ENCODE measurements at regions not wholly inside any gene's neighbourhood (a gene's known extent, or its start where the extent isn't known, plus 50 kb on each side); places are given as distances from the start of the nearest gene placed in this dataset.

DNA sequence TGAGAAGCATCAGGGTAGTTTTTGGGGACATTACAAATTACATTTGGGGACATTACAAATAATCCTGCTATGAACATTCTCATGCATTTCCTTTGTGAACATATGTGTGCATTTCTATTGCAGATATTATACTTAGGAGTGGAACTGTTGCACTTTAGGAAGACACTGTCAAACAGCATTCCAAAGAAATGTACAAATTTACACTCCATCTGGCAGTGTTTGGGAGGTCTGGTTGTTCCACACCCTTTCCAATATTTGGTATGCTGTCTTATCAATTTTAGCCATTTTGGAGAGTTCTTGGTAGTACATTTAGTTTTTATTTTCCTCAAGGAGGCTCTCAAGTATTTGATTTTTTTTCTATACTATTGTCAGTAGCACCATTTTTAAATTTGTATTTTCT is 419.1 kb upstream of the ARHGEF26 start:
- H3K9ac ChIP-seq (ENCODE audit: low read depth, low read length, poor library complexity), result no peak overlapping the region
- no peak overlapping the region for H2BK15ac ChIP-seq (ENCODE audit: low read length)
- no peak overlapping the region for H2BK5ac ChIP-seq (ENCODE audit: low read length)
- H4K8ac ChIP-seq (ENCODE audit: low read depth, low read length), result no peak overlapping the region
- H3K18ac ChIP-seq (ENCODE audit: low read length), result no peak overlapping the region
- peaks cover 2% of the 10 kb centered on the region in 2 donors for H3K4me1 ChIP-seq (ENCODE audit: control insufficient read depth in 2 of 2, insufficient read depth in 1 of 2, low read depth in 1 of 2, low read length in 2 of 2)
- no peak overlapping the region for H2AK5ac ChIP-seq (ENCODE audit: low read depth, low read length)
- H3K27me3 ChIP-seq (ENCODE audit: control insufficient read depth in 3 of 3, insufficient read depth in 3 of 3, low read depth in 1 of 3, low read length in 3 of 3), result no peaks in the 10 kb centered on the region
- DNase-seq (ENCODE audit: low spot score), result no peak
- H2BK12ac ChIP-seq (ENCODE audit: low read length), result no peak overlapping the region
- no peak overlapping the region for H2AFZ ChIP-seq (ENCODE audit: low read length)
- no peak overlapping the region for H3K14ac ChIP-seq (ENCODE audit: low read length)
- H4K91ac ChIP-seq (ENCODE audit: low read depth, low read length, poor library complexity), result no peak overlapping the region
- no peaks in the 10 kb centered on the region for H3K79me1 ChIP-seq (ENCODE audit: low read depth, low read length)
- no peak overlapping the region for H3K4me2 ChIP-seq (ENCODE audit: insufficient read depth, low read length, poor library complexity, severe bottlenecking)
- H3K4me3 ChIP-seq (ENCODE audit: low read length in 2 of 2), result no peak overlapping the region
- H3K9me3 ChIP-seq (replicated peaks in 1 of 2; ENCODE audit: control insufficient read depth in 2 of 2, insufficient read depth in 1 of 2, low read depth in 1 of 2, low read length in 2 of 2), result peaks cover 0 to 4% of the 10 kb centered on the region in 2 donors
- H3K4ac ChIP-seq (ENCODE audit: low read length), result no peak overlapping the region
- no peaks in the 10 kb centered on the region for H3K36me3 ChIP-seq (replicated peaks in 1 of 2; ENCODE audit: control insufficient read depth in 2 of 2, insufficient read depth in 2 of 2, low read length in 2 of 2)
- H3K23ac ChIP-seq (ENCODE audit: low read depth, low read length, poor library complexity), result no peak overlapping the region
- no peak overlapping the region for H2BK120ac ChIP-seq (ENCODE audit: low read depth, low read length)
- no peak overlapping the region for H3K27ac ChIP-seq (replicated peaks; ENCODE audit: low read length)

DNA sequence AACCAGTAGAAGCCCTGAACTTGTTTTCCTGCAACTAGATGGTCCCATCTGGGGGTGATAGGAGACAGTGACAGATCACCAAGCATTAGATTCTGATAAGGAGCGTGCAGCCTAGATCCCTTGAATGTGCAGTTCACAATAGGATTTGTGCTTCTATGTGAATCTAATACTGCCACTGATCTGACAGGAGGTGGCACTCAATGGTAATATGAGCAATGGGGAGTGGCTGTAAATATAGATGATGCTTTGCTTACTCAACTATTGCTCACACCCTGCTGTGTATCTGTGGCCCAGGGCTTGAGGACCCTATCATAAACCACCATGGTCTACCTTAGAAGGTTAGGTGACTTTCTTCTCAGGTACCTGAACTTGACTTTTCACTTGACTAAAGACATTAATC is 417.1 kb upstream of the ARHGEF26 start:
- H3K27ac ChIP-seq (replicated peaks; ENCODE audit: low read length), result no peak overlapping the region
- no peak overlapping the region for H3K14ac ChIP-seq (ENCODE audit: low read length)
- peaks cover 2 to 4% of the 10 kb centered on the region in 2 donors for H3K4me1 ChIP-seq (ENCODE audit: control insufficient read depth in 2 of 2, insufficient read depth in 1 of 2, low read depth in 1 of 2, low read length in 2 of 2)
- no peak overlapping the region for H3K4me2 ChIP-seq (ENCODE audit: insufficient read depth, low read length, poor library complexity, severe bottlenecking)
- H3K4me3 ChIP-seq (ENCODE audit: low read length in 2 of 2), result no peak overlapping the region
- H2BK12ac ChIP-seq (ENCODE audit: low read length), result no peak overlapping the region
- no peaks in the 10 kb centered on the region for H3K79me1 ChIP-seq (ENCODE audit: low read depth, low read length)
- H3K23ac ChIP-seq (ENCODE audit: low read depth, low read length, poor library complexity), result no peak overlapping the region
- H3K18ac ChIP-seq (ENCODE audit: low read length), result no peak overlapping the region
- no peak overlapping the region for H4K91ac ChIP-seq (ENCODE audit: low read depth, low read length, poor library complexity)
- no peak for DNase-seq (ENCODE audit: low spot score)
- H3K27me3 ChIP-seq (ENCODE audit: control insufficient read depth in 3 of 3, insufficient read depth in 3 of 3, low read depth in 1 of 3, low read length in 3 of 3), result no peaks in the 10 kb centered on the region
- no peak overlapping the region for H2BK5ac ChIP-seq (ENCODE audit: low read length)
- H4K8ac ChIP-seq (ENCODE audit: low read depth, low read length), result no peak overlapping the region
- no peak overlapping the region for H2AFZ ChIP-seq (ENCODE audit: low read length)
- H3K9ac ChIP-seq (ENCODE audit: low read depth, low read length, poor library complexity), result no peak overlapping the region
- no peak overlapping the region for H2AK5ac ChIP-seq (ENCODE audit: low read depth, low read length)
- WGBS, 2 donors (ENCODE audit: extremely low coverage in 2 of 2, insufficient read length in 2 of 2, insufficient replicate concordance in 1 of 2), result no CpG with 5 or more reads among the region's 1 CpG
- H2BK120ac ChIP-seq (ENCODE audit: low read depth, low read length), result no peak overlapping the region
- no peak overlapping the region for H2BK15ac ChIP-seq (ENCODE audit: low read length)
- H3K4ac ChIP-seq (ENCODE audit: low read length), result no peak overlapping the region
- H3K9me3 ChIP-seq (replicated peaks in 1 of 2; ENCODE audit: control insufficient read depth in 2 of 2, insufficient read depth in 1 of 2, low read depth in 1 of 2, low read length in 2 of 2), result peaks cover 0 to 4% of the 10 kb centered on the region in 2 donors
- H3K36me3 ChIP-seq (replicated peaks in 1 of 2; ENCODE audit: control insufficient read depth in 2 of 2, insufficient read depth in 2 of 2, low read length in 2 of 2), result no peaks in the 10 kb centered on the region

GRCh38 chr3:153706706-153707105 is 414.5 kb upstream of the ARHGEF26 start:
- peaks cover 2 to 4% of the 10 kb centered on the region in 2 donors for H3K4me1 ChIP-seq (ENCODE audit: control insufficient read depth in 2 of 2, insufficient read depth in 1 of 2, low read depth in 1 of 2, low read length in 2 of 2)
- no peak overlapping the region for H2BK12ac ChIP-seq (ENCODE audit: low read length)
- H3K14ac ChIP-seq (ENCODE audit: low read length), result no peak overlapping the region
- no peak overlapping the region for H4K91ac ChIP-seq (ENCODE audit: low read depth, low read length, poor library complexity)
- H3K4me2 ChIP-seq (ENCODE audit: insufficient read depth, low read length, poor library complexity, severe bottlenecking), result no peak overlapping the region
- H3K9ac ChIP-seq (ENCODE audit: low read depth, low read length, poor library complexity), result no peak overlapping the region
- H2AFZ ChIP-seq (ENCODE audit: low read length), result no peak overlapping the region
- no peak overlapping the region for H3K4ac ChIP-seq (ENCODE audit: low read length)
- no peak overlapping the region for H3K23ac ChIP-seq (ENCODE audit: low read depth, low read length, poor library complexity)
- no peak overlapping the region for H3K4me3 ChIP-seq (ENCODE audit: low read length in 2 of 2)
- H2BK5ac ChIP-seq (ENCODE audit: low read length), result no peak overlapping the region
- H2BK120ac ChIP-seq (ENCODE audit: low read depth, low read length), result no peak overlapping the region
- H3K27me3 ChIP-seq (ENCODE audit: control insufficient read depth in 3 of 3, insufficient read depth in 3 of 3, low read depth in 1 of 3, low read length in 3 of 3), result no peaks in the 10 kb centered on the region
- no peak overlapping the region for H3K27ac ChIP-seq (replicated peaks; ENCODE audit: low read length)
- peaks cover 0 to 4% of the 10 kb centered on the region in 2 donors for H3K9me3 ChIP-seq (replicated peaks in 1 of 2; ENCODE audit: control insufficient read depth in 2 of 2, insufficient read depth in 1 of 2, low read depth in 1 of 2, low read length in 2 of 2)
- no peaks in the 10 kb centered on the region for H3K79me1 ChIP-seq (ENCODE audit: low read depth, low read length)
- no peak overlapping the region for H2BK15ac ChIP-seq (ENCODE audit: low read length)
- no CpG with 5 or more reads among the region's 1 CpG for WGBS, 2 donors (ENCODE audit: extremely low coverage in 2 of 2, insufficient read length in 2 of 2, insufficient replicate concordance in 1 of 2)
- no peak overlapping the region for H2AK5ac ChIP-seq (ENCODE audit: low read depth, low read length)
- no peak overlapping the region for H4K8ac ChIP-seq (ENCODE audit: low read depth, low read length)
- DNase-seq (ENCODE audit: low spot score), result peak; percentile 21
- no peak overlapping the region for H3K18ac ChIP-seq (ENCODE audit: low read length)
- no peaks in the 10 kb centered on the region for H3K36me3 ChIP-seq (replicated peaks in 1 of 2; ENCODE audit: control insufficient read depth in 2 of 2, insufficient read depth in 2 of 2, low read length in 2 of 2)

DNA sequence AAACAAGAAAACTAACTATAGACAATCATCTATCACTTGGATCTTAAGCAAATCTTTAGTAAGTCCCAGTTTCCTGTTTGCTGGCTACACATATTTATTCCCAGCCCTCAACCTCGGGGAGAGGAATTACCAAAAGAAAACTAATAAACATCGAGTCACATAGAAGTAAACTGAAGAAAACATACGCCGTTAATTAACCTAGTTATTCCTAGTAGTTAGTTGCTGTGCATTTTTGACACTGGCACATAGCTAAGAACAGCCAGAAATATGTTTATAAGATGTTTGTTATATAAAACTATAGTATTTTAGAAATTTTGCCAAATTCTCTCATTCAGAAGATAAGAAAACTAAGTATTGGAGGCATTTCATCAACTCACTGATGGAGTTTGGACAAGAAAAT is 407.2 kb upstream of the ARHGEF26 start:
- WGBS, 2 donors (ENCODE audit: extremely low coverage in 2 of 2, insufficient read length in 2 of 2, insufficient replicate concordance in 1 of 2), result no CpG with 5 or more reads among the region's 4 CpGs
- Histone ChIP-seq H2BK5ac (ENCODE audit: low read length) (no peak overlapping the region), H3K14ac (ENCODE audit: low read length) (no peak overlapping the region), H2BK12ac (ENCODE audit: low read length) (no peak overlapping the region), H3K36me3 (replicated peaks in 1 of 2; ENCODE audit: control insufficient read depth in 2 of 2, insufficient read depth in 2 of 2, low read length in 2 of 2) (no peaks in the 10 kb centered on the region), H3K18ac (ENCODE audit: low read length) (no peak overlapping the region), H3K9me3 (replicated peaks in 1 of 2; ENCODE audit: control insufficient read depth in 2 of 2, insufficient read depth in 1 of 2, low read depth in 1 of 2, low read length in 2 of 2) (no peaks in the 10 kb centered on the region), H3K9ac (ENCODE audit: low read depth, low read length, poor library complexity) (no peak overlapping the region), H3K4me2 (ENCODE audit: insufficient read depth, low read length, poor library complexity, severe bottlenecking) (no peak overlapping the region), H2AK5ac (ENCODE audit: low read depth, low read length) (no peak overlapping the region), H2BK15ac (ENCODE audit: low read length) (no peak overlapping the region), H4K91ac (ENCODE audit: low read depth, low read length, poor library complexity) (no peak overlapping the region), H2BK120ac (ENCODE audit: low read depth, low read length) (no peak overlapping the region), H2AFZ (ENCODE audit: low read length) (no peak overlapping the region), H3K4ac (ENCODE audit: low read length) (no peak overlapping the region), H3K4me3 (ENCODE audit: low read length in 2 of 2) (no peak overlapping the region), H3K4me1 (ENCODE audit: control insufficient read depth in 2 of 2, insufficient read depth in 1 of 2, low read depth in 1 of 2, low read length in 2 of 2) (no peaks in the 10 kb centered on the region), H3K79me1 (ENCODE audit: low read depth, low read length) (no peaks in the 10 kb centered on the region), H3K23ac (ENCODE audit: low read depth, low read length, poor library complexity) (no peak overlapping the region), H4K8ac (ENCODE audit: low read depth, low read length) (no peak overlapping the region), H3K27ac (replicated peaks; ENCODE audit: low read length) (no peak overlapping the region), H3K27me3 (ENCODE audit: control insufficient read depth in 3 of 3, insufficient read depth in 3 of 3, low read depth in 1 of 3, low read length in 3 of 3) (no peaks in the 10 kb centered on the region)
- no peak for DNase-seq (ENCODE audit: low spot score)
